NCI-H82 (cell line): ENCODE measurements at regions not wholly inside any gene's neighbourhood (a gene's known extent, or its start where the extent isn't known, plus 50 kb on each side); places are given as distances from the start of the nearest gene placed in this dataset.

Experiments
- DNase-seq: peaks from one replicate; lab custom pipeline; 2025; lab: John Stamatoyannopoulos, UW

DNA sequence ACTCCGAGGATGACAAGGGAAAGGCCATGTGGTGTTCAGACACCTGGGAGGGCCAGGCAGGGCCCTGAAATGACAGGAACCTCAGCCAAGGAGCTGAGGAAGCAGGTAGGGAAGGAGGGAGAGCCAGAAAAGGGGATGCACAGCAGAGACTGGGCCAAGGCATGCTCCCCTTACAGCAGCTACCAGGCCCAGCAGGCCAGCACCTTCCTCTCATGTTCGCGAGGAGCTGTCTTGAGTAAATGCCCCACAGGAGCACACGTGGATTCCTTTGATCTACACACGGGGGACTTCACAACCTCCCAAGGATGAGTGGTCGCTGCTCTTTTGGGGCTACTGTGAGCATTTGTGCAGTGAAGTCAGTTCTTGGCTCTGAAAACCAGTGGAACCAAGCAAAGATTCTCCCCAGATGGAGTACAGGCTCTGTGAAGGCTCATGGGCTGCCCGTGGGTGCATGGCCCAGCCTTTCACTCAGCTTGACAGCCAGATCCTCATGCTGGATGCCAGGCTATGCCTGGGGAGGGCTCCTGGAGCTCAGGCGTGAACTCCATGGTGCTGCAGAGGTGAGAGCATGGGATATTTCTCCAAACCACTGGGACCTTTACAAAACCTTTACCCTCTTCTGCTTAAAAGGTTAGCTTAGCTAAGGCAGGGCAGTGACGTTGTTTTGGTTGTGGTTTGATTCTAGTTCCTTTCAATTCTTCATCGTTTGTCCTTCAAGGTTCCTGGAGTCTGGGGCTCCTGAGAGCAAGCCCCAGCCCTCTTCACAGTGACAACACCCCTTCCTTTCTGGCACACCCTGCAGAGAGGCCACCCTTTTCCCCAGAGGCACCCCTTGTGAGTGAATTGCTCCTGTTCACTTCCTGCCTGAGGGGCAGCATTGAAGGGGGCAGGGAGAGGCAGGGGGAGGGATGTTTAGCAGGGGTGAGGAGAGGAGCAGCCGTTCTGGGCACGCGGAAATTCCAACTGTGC, 74.2 kb upstream of the ZPBP start:
- no peak for DNase-seq

DNA sequence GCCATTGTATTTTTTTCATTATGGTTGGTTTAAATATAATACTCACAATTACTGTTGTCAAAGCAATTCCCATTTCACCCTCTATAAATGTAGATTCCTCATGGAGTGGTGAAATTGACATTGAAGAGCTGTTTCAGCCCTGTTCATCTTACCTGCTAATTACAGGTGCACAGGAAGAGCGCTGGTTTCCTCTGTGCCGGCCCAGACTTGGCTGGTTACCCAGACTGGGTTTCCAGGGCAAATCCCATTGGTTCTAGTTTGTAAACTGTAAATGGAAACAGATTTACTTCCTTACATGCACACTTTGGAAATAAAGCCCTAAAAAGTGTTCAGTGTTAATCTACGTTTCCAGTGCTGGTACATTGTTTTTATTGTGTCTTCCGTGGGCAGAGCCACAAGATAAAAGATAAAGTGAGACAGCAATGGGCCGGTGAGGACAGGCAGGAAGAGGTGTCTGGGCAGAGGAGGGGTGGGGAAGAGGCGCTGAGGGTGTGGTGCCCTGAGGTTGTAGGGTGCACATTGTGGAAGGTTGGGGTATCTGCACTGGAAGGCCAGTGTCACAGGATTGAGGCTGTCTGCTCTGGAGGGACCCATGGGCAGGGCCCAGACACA, 71.6 kb upstream of the ZPBP start:
- no peak for DNase-seq

DNA sequence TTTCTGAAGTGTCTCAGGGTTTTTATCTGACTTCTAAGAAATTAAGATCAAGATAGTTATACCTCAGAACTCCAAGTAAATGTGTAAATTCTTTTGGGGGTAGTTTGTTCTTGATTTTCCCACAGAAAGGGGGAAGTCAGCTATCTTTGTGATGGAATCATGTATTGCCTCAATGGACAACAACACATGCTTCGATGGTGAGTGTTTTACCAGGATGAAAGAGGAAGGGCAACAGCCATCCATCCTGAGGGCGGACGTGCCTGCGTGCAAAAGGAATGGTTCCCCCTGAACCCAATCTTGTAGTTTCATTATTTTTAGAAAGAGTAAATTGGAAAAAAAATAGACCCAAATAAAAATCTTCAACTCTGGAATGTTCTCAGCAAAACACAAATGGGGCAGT, 67.2 kb upstream of the ZPBP start:
- DNase-seq: no peak

DNA sequence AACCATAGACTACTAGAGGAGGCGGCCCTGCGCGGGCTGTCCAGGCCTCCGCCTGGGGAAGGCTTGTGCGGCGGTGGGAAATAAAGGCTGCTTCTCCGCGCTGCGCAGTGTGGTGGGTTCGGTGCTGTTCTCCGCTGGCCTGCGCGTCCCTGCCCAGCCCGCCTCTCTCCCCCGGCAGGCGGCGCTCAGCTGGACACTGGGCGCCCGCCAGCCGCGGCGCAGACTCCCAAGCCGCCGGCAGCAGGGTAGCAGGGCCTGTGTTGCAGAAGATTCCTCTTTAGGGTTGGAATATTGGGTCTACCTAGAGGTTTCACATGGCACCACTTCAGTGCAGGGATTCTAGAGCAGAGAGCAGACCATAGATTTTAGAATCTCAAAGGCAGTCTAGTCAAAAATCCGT, 66.1 kb upstream of the ZPBP start:
- no peak for DNase-seq

DNA sequence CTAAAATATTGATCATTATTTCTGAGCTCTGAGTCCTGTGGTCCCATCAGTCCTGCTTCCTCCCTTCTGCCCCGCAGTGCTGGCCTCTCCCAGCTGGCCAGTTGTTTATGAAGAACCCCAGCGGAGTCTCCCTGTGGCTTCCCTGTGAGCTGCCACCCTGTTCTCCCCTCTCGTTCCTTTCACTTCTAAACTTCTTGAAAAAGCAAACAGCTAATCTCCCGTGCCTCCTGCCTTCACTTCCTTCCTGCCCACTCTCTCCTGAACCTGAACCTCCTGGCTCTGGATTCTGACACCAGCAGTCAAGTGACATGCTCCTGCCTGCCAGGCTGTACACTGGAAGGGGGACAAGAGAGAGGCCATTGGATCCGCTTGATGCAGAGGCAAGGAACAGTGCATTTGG, 63.7 kb upstream of the ZPBP start:
- DNase-seq: no peak

DNA sequence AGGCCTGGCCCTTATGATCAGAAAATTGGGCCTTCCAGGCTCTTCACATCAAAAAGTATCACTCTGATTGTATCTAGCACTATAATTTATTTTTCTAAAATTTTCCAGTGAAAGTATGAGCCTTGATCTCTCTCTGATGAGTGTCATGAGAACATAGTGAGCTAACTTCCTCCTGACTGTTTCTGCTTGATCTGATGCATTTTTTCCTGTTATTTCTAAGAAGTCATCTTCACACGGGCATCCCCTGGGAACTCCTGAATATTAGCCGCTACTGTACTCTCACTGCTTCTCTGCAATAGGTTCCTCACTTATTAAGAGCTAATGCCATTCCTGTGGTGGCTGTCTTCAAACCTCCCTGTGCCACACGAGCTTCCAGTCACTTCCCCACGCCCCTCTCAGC, 63.1 kb upstream of the ZPBP start:
- no peak for DNase-seq

DNA sequence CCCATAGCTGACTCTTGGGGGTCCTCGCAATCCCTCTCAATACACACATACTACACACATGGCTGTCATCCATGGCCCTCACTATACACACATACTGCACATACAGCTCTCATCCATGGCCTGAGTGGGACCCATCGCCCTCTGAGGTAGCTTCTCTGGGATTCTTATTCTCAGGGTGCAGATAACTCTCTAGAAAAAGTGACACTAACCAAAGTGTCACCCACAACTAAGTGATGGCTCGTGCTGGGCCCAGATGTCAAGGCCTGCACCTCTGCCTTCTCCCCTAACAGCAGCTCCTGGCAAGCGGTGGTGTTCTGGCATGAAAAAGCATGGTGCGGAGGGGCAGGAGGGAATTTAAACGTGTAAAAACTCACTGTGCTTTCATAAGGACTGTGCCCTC, 62.7 kb upstream of the ZPBP start:
- no peak for DNase-seq

DNA sequence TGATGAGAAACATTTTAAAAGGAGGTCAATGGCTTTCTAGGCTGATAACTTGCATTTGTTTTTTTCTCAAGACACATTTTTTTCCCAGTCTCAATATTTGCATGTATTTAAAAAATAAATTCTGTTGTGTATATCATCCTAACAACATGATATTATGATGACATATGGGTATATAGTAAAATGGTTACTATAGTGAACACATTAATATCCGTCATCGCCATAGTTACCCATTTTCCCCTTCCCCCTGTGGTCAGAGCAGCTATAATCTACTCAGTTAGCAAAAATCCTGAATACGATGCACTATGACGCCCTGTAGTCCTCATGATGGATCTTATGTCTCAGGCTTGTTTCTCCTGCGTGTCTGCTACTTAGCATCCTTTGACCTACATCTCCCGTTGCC, 60.9 kb upstream of the ZPBP start:
- no peak for DNase-seq

DNA sequence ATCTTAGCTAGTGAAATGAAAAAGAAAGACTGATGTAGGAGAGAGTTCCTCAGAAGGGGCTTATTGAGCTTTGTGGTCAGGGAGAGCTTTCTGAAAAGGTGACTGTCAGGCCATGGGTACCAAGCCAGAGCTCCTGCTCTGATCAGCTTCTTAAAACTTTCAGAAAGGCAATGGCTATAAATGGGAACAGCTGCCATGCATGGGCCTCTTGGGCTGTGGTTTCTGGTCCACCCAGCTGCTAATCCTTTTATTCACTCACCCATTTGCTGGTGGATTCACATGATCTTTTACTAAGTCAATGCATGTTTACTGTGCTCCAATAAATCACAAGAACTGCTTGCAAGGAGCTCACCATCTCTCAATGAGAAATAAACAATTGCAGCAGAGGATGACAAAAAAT, 60.1 kb upstream of the ZPBP start:
- peak; percentile 38 for DNase-seq

DNA sequence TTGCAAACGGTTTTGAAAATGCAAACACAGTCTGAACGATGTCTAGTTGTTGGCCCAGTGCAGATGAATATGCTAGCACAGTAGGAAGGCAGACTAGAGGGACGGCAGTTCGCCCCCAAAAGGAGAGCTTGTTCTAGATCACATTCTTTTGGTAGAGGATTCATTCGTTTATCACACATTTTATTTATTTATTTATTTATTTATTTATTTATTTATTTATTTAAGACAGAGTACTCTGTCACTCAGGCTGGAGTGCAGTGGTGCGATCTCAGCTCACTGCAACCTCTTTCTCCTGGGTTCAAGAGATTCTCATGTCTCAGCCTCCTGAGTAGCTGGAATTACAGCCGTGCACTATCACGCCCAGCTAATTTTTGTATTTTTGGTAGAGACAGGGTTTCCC, 59.4 kb upstream of the ZPBP start:
- DNase-seq: no peak

DNA sequence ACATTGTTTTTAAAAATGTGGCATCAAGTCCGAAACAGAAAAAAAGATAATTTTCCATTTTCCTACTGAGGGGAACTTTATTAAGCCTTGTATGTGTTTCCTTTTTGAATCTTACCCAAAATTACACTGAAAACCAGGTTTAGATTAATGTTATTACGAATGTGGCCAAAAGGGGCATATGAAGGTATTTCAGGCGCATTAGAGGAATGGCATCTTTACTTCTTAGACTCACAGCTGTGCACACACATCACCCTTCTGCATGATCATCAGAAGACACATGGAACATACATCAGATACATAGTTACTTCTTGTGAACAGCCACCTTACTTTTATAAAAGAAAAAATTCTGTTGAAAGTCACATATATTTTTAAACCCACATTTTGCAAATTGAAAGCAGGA, 58.6 kb upstream of the ZPBP start:
- DNase-seq: no peak

DNA sequence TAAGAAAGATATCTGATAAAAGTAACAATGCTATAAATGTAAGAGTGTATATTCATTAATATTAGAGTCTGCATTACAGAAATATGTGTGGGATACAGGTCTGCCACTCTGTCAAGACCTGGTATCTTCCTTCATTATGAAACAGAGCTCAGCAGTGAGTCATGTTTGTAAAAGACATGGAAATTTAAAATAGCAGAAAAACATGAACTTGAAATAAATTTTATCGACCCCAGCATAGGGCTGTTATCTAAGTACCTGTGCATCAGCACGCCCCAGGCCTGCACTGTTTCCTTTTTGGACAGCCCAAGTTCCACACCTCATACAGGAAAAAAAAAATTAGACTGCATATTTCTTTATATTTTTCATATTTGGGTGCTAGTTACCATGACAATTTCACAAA, 58.0 kb upstream of the ZPBP start:
- DNase-seq: no peak

DNA sequence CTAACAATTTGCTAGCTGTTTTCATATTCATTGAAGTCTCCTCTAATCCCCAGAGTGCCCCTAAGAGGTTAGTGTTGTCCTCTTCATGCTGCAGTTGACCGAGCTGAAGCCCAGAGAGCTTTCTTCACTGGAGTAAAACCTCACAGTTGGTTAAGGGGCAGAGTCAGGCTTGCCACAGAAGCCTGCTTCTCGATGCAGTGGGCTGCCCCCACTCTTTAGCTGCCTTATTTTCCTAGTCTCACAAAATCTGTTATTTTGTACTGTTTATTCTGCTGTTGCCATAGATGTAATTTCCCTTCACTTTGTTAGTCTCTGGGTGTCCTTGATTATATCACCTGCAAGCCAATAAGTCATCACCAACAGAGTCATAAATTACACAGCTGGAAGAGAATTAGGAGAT, 56.3 kb upstream of the ZPBP start:
- no peak for DNase-seq

DNA sequence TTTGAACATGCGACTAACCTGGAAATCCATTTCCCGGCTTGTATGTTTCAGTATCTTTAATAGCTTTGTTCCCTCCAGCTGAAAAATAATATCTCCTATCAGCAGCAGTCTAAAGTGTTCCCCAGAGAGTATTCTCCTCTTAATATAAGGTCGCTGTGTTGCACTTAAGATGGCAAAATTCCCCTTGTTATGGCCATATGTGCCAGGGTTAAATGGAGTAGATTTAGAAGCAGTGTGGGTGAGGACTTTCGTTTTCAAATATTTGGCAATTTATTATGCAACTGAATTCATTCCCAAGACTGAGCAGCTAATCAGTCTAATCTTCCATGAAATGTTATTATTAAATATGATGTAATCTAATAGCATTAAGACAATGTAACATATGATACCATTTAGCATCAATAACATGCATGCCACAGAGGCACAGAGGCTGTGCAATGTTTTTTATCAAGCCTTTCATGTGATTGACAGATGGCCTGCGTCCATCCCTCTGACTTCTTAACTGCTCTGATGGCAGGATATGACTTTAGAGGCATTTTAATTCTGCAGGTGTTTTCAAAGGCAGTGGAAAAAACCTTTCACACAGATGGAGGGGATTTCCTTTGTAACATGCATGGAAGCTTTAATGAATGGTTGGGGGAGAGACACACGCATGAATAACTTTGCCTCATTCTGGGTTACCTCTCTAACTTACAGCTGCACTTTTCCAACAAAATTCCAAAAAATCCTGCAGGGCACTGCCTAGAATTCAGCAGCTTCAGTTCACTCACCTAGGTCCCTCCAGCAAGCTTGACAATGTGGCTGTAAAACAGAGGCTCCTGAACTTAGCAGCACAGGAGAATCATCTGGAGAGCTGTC, 55.1 kb upstream of the ZPBP start:
- no peak for DNase-seq

DNA sequence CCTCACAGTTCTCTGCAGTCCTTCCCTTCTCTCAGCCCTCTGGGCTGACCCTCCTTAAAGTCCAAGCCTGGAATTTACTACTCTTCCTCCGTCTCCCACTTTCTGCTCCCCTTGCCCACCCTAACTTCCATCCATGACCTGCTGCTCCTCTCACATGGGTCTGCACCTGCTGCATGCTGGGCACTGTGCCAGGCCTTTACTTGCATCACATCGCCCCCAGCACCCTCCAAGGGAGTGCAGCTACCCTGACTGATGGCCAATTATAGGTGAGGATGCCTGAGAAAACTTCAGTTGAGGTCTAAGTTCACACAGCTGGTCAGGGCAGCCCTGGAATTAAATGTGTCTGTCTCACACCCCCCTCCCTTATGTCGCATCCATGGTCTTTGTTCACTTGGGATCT, 53.6 kb upstream of the ZPBP start:
- no peak for DNase-seq

DNA sequence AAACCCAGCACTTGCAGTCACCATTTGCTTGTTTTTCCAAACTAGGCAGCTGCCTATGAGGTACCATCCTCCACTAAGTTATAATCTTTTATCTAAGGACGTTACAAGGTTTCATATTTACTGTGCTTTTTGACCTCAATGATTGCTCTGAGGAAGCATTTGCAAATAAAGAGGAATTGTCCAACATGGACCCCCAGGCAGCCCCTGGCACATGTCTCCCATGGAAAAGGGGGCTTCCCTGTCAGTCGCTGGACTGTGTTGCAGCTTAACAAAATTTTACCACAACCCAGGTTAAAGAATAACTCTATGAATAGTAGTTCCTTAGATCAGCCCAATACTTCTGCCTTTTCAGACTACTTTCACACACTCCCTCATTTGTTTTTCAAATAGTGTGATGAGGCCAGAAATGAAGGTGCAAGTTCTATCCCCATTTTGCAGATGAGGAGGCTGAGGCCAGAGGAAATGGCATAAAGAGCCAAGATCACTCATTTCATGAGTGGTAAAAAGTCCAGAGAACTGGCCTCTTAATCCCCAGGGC, 52.8 kb upstream of the ZPBP start:
- no peak for DNase-seq

DNA sequence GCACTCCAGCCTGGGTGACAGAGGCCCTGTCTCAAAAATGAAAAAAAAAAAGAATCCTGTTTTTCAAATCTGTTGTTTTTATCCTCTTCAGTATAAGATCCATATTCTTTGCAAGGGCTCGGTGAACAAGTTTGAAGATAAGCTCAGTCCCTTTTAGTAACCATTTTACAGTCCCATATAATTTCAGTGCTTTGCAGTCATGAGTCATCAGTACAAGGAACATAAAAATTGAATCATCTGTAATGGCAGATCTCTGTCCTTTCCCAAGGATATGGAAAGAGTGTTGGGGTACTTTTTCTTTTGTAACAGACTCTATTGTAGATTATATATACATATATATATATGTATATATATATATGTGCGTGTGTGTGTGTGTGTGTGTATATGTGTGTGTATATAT, 52.2 kb upstream of the ZPBP start:
- DNase-seq: no peak
